ENCODE measurements at regions not wholly inside any gene's neighbourhood (a gene's known extent, or its start where the extent isn't known, plus 50 kb on each side); places are given as distances from the start of the nearest gene placed in this dataset.
"Not testable (repeated sequence)": the region's sequence is repeated elsewhere in the genome, so short reads cannot be mapped to it uniquely, and the experiment has no call there.

DNA sequence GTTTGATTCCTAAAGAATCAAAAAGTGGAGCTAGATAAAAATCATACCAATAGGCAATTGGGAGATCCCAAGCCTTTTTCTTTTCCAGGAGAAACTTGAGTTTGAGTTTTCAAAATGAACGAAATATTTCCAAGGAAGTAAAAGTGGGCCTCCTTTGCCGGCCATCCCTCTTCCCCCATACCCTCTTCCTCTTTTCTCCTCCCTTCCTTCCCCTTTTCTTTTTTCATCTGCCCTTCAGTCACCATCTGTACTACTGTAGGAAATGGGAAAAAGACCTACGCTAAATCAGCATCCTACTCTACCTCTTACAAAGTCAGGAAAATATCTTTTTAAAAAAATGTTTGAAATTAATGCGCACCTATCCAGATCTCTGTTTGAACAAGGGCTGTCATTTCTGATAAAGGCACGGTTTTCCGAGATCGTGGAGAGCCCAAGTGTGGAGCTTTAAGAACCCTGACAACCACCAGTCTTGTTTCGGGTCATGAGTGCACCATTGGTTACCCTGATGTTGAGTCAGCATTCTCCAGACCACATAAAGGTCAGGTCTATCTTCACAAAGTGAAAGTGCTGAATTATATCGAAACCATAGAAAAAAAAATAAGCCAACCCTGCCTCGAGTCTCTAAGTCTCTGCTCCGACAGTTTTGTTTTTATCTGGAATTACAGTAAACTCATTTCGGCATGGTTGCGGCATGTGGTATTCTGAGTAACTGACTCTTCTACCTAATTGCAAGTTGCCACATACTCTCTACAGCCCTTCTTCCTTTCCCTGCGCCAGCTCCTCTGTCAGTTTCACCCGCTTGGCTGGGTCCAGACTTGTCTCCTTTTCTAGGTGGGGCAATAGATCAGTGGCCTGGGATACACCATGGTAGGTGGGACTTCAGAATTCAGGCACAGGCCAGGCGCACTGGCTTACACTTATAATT, 140.2 kb upstream of the KLF3 start:
- DNase-seq, result no peak

GRCh38 chr4:38526412-38526811, 137.6 kb upstream of the KLF3 start:
- no peak for DNase-seq

DNA sequence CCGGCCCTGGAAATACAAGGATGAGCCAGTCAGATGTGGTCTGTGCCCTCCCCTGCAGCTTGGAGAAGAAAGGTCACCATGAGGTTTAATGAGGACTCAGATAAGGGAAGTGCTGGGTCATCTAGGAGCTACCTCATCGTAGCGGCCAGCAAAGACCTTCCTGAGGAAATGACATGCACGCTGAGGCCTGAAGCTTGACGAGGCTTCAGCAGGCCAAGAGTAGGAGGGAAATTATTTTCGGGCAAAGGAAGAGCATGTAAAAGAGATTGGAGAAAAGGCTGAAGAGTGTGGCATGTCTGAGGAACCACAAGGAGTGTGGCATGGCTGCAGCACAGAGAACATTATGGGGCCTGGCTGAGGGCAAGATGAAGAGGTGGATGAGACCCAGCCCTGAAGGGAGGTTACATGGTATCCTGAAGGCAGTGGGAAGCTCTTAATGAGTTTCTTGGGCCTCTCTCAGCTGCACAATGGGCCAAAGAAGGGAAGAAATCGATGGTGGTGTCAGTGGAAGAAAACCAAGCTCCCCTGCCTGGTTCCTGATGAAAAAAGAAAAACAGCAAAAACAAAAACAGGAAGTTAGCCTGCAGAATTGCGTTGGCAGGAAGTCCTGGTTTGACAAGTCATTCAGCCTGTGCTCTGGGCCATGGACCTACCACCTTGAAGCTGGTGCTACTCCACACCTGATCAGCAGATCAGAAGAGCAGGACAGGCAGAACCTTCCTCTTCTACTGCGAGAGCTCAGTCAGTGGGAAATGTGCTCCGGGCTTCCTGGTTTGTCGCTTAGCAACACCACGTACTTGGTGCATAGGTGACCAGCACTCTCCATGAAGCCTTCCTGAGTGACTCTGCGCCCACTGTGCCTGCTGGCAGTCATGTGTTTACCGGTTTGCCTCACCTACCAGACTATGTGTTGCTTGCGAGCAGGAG, 134.5 kb upstream of the KLF3 start:
- DNase-seq, result no peak

GRCh38 chr4:38530486-38530885, 133.5 kb upstream of the KLF3 start:
- DNase-seq, result no peak

DNA sequence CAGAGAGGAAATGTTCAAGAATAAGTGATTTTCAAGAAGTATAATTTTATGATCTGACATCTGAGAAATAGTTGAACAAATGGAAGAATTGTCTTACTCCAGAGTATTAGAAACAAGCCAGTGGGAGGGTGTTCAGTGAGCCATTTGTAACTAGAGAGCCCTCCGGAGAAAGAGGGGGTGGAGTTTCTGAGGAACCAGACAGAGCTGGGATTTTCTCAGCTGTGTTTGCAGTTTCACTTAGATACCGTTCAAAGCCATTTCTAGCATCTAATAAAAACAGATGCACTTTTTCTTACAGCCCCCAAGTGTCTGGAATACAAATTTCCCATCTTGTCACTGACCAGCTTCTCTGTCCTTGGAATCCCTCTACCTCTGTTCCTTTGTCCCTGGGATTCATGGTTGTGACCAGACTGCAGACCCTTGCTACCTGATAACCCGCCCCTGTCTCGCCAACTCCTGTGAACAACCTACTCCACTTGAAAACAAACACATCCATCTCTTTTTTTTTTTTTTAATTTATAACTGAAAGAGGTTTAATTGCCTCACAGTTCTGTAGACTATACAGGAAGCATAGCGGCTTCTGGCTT, 132.8 kb upstream of the KLF3 start:
- DNase-seq, result peak; percentile 51

DNA sequence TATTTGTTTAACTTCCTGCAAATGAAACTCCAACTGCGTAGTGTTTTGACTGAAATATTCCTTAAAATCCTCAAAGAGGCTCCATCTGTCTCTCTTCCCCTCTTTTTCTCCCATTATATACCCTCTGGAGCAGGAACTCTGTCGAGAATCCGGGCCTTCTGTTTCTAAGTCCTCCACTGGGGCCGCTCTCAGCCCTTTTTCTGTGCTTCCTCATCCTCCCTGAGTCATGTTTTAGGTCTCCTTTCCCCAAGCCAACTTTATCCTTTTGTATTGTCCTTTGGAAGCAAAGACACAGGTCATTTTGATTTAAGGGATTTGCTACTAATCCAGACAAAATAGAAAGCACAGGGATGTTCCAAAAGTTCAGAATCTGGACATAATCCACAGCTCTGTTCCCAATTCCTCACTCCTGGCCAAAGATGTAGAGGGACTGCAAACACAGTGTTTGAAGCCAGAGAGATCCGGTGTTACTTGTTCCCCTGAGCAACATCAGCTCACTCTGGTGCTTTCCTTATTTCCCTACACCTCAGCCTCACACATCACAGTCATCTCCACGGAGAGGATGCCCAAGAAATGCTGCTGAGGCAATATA, 131.0 kb upstream of the KLF3 start:
- peak; percentile 59 for DNase-seq

- no peak for DNase-seq
Observed at GRCh38 chr4:38534344-38535045, 129.5 kb upstream of the KLF3 start.

- not testable (repeated sequence) for DNase-seq
Observed at GRCh38 chr4:38535071-38535470, 128.9 kb upstream of the KLF3 start.

DNA sequence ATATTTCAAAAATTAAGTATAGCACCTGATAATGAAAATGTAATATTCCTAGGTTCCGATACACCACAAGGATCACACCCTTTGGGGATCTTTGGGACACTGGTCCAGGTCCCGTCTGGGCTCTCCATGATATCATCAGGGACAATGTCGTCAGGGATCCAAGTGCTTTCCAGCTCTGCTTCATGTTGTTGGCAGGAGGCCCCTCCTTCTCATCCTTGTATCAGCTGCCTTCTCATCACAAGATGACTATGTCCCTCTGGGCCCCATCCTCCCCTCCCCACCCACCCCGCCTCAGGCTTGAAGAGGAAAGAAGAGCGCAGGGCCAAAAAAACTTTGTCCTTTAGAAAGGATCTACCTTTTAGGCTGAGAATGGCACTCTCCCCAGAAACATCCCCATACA, 128.3 kb upstream of the KLF3 start:
- no peak for DNase-seq

DNA sequence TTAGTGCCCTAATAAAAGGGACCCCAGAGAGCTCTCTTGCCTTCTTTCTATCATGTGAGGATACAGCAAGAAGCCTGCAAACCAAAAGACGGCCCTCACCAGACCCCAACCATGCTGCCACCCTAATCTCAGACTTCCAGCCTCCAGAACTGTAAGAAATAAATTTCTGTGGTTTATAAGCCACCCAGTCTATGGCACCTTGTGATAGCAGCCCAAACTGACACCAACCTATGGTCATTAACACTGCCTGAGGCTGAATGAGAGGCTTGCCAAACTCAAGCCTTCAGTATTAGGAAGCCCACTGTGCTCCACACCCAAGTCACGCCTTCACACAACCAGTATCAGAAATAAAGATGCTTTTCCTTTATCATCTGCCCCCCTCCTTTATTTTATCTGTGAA, 127.3 kb upstream of the KLF3 start:
- no peak for DNase-seq

DNA sequence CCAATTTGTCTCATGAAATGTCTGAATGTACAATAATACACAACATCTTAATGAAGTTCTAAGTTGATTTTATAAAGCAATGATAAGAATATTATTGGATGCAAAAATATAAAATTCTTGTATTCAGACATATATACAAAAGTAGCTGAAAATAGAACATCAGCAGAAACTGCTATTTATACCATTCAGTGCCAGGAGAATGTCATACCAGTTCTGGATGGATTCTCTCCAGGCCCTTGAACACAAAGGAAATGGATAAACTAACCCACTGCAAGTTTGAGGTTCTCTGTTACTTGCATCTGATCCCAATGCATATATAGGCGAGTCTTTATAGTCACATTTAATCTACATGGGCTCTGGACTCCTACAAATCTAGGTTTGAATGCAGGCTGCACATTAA, 126.3 kb upstream of the KLF3 start:
- DNase-seq, result no peak

DNA sequence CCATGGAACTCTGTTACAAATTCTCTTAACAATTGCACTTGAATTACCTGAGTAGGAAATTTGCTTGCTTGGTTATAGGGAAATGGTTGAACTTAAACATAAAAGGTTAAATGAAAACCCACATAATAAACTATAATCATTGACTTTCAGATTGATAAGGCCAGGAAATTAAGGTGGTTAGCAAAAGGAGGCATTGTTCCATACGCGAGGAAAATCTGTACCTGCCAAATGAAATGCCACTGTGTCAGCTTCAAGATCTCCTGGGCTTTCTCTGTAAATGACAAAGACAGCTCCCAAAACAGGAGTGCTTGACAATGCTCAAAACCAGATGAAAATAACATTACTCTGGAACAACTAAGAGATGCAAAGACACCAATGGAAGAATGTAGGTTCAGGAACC, 125.5 kb upstream of the KLF3 start:
- no peak for DNase-seq

DNA sequence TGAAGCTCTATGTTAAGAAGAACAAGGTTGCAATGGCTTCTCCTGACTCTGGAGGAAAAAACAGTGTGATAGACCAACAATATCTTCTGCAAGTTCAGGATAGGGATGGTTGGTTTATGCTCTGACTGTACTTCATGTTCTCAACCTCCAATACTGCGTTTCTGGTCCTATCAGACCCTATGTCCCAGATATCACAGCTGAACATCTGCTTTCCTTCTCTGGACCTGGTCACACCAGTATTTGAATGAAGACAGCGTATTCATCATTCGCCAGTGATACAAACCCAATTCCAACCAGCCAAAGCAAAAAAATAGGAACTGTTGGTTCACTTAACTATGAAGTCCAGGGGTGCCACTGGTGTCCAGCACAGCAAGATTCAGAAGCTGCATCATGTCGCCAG, 124.5 kb upstream of the KLF3 start:
- no peak for DNase-seq

GRCh38 chr4:38547052-38547451, 116.9 kb upstream of the KLF3 start:
- DNase-seq, result no peak

DNA sequence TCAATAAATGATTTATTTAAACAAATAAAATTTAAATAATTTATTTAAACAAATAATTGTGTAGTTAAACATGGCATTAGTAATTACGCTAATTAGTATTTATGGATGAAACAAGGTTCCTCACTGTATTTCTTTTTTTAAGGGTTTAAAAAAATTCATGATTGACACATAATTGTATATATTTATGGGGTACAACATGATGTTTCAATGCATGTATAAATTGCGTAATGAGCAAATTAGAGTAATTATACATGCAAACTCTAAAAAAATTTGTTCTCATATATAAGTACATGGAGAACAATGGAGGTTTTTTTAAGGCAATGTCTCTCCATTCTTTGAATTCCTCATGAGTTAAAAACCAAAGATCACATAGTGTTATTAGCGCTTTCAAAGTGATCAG, 115.7 kb upstream of the KLF3 start:
- DNase-seq, result no peak

GRCh38 chr4:38559374-38559773, 104.6 kb upstream of the KLF3 start:
- DNase-seq, result no peak

DNA sequence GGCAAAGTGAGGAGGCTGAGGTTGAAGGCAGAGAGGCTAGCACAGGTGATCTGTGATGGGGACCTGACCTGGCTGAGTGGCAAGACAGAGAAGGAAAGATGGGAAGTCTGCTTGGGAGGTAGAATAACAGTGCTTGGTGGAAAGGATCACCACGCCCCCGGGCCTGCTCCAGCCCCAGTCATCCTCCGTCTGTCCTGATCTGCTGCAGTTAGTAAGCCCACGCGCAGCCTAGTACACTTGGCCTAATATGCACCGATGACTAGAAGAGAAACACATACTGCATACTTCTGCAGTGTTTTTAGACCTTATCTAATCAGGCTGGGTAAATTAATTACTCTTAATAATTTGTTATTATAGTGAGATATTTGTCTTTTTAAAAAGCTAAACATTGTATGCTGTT, 103.7 kb upstream of the KLF3 start:
- no peak for DNase-seq

GRCh38 chr4:38560768-38561558, 103.0 kb upstream of the KLF3 start:
- DNase-seq, result no peak

- peak; percentile 27 for DNase-seq
Observed at GRCh38 chr4:38562751-38563198, 101.2 kb upstream of the KLF3 start.

DNA sequence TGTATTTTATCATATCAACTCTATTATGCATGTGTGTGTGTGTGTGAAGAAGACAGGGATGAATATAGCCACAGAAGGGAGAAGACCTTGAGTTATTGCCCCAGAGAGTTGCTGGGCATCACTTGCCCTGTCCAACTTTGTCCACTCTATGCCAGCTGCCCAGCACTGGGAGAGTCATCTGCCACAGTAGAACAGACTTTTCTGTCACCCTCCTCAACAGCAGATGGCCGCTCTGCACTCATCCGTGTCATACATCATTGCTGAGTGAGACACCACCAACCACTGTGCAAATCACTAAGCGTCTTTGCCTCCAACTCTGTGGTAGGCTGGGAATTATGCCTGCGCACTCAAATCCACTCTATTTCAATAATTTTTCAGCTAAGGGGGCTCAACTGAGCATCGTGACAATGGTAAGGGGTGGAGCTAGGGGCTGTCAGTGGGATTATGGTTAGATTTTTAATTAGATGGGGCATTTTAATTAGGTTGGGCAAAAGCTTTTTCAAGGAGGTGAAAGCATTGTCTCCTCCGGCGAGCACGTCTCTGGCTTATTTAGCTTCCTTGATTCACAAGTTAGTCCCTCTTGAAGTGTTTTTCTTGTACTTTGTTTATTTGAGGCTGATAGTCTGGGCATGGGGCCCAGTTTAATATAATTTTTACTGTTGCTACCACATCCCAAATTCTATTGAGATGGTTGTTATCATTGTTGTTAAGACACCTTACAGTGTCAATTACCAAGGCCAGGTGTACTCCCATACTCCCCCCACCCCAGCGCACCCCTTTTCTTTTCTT, 100.1 kb upstream of the KLF3 start:
- no peak for DNase-seq

All from skin of body (tissue), 1 donor.